CD4-positive, CD25-positive, alpha-beta regulatory T cell (primary cell): ENCODE measurements at regions not wholly inside any gene's neighbourhood (a gene's known extent, or its start where the extent isn't known, plus 50 kb on each side); places are given as distances from the start of the nearest gene placed in this dataset.
"Not testable (repeated sequence)": the region's sequence is repeated elsewhere in the genome, so short reads cannot be mapped to it uniquely, and the experiment has no call there.

Experiments
- ATAC-seq, 2 donors: fragments of 150-1000 bp; cut with Tn5 transposase; one replicate each; pipeline ENCODE4 v1.10.0; 2021; ENCODE audit warnings: low read depth in 2 of 2, moderate number of reproducible peaks in 2 of 2, moderate library complexity in 1 of 2
- DNase-seq, 3 donors: peaks; one replicate each; pipeline versions ENCODE4 v3.0.0 to v3.0.0-alpha.2; 2012 to 2022; ENCODE audit warnings: mixed read lengths in 1 of 3
- H3K27ac ChIP-seq: one replicate; pipeline ENCODE4 v1.7.0; 2013; ENCODE audit warnings: mild to moderate bottlenecking, low read length; ENCODE audit not compliant: insufficient read depth, poor library complexity, severe bottlenecking
- H3K27me3 ChIP-seq: one replicate; pipeline ENCODE4 v1.7.0; 2013; ENCODE audit warnings: low read length; ENCODE audit not compliant: control insufficient read depth, insufficient read depth
- H3K36me3 ChIP-seq: one replicate; pipeline ENCODE4 v1.7.0; 2013; ENCODE audit warnings: mild to moderate bottlenecking, low read length, moderate library complexity; ENCODE audit not compliant: control insufficient read depth, insufficient read depth
- H3K4me1 ChIP-seq: 2 replicates; pipeline ENCODE4 v1.7.0; 2013; ENCODE audit warnings: mild to moderate bottlenecking, low read length; ENCODE audit not compliant: insufficient read depth, control insufficient read depth, poor library complexity, severe bottlenecking
- H3K4me3 ChIP-seq: one replicate; pipeline ENCODE4 v1.7.0; 2013; ENCODE audit warnings: low read depth, mild to moderate bottlenecking, low read length, moderate library complexity
- H3K9me3 ChIP-seq, 2 experiments: 1 replicate in 1 of 2; 2 replicates in 1 of 2; pipeline ENCODE4 v1.7.0; 2013; ENCODE audit warnings: low read length in 2 of 2, mild to moderate bottlenecking in 1 of 2, moderate library complexity in 1 of 2; ENCODE audit not compliant: control insufficient read depth in 2 of 2
- H3K27ac Mint-ChIP-seq, 3 donors: one replicate each; pipeline ENCODE4 v1.8.0; 2020 to 2022; ENCODE audit warnings: mild to moderate bottlenecking in 3 of 3, mixed read lengths in 3 of 3, moderate library complexity in 2 of 3
- H3K27me3 Mint-ChIP-seq: one replicate; pipeline ENCODE4 v1.8.0; 2022; ENCODE audit warnings: mild to moderate bottlenecking, mixed read lengths
- H3K36me3 Mint-ChIP-seq: one replicate; pipeline ENCODE4 v1.8.0; 2020; ENCODE audit warnings: mixed read lengths
- H3K4me1 Mint-ChIP-seq, 4 donors: one replicate each; pipeline ENCODE4 v1.8.0; 2020 to 2022; ENCODE audit warnings: mixed read lengths in 4 of 4, mild to moderate bottlenecking in 1 of 4
- H3K4me3 Mint-ChIP-seq, 4 donors: one replicate each; pipeline ENCODE4 v1.8.0; 2020 to 2022; ENCODE audit warnings: mild to moderate bottlenecking in 4 of 4, mixed read lengths in 4 of 4, moderate library complexity in 3 of 4
- H3K9me3 Mint-ChIP-seq, 7 donors: one replicate each; pipeline ENCODE4 v1.8.0; 2020 to 2022; ENCODE audit warnings: mixed read lengths in 7 of 7, mild to moderate bottlenecking in 3 of 7, moderate library complexity in 2 of 7

- H3K27me3 Mint-ChIP-seq, H3K9me3 ChIP-seq, H3K27ac ChIP-seq, ATAC-seq, H3K27ac Mint-ChIP-seq, H3K4me3 ChIP-seq, H3K36me3 Mint-ChIP-seq, H3K9me3 Mint-ChIP-seq, H3K4me3 Mint-ChIP-seq, H3K27me3 ChIP-seq, H3K4me1 ChIP-seq, H3K4me1 Mint-ChIP-seq, H3K36me3 ChIP-seq, DNase-seq: not testable (repeated sequence)
Measured at GRCh38 chr1:83410746-83411413, 588.1 kb downstream of the TTLL7 start.

- H3K4me1 Mint-ChIP-seq = peaks cover 0 to 14% (median 6%) of the 10 kb centered on the region in 4 donors
- not testable (repeated sequence) for ATAC-seq, H3K4me1 ChIP-seq
Measured at GRCh38 chr1:83406693-83407371, 592.1 kb downstream of the TTLL7 start.

GRCh38 chr1:83405789-83406188 lies 593.1 kb downstream of the TTLL7 start:
- H3K36me3 ChIP-seq, H3K27me3 Mint-ChIP-seq, H3K4me3 Mint-ChIP-seq, H3K9me3 ChIP-seq, H3K9me3 Mint-ChIP-seq, H3K27ac ChIP-seq, H3K4me3 ChIP-seq, ATAC-seq, H3K4me1 ChIP-seq, H3K27me3 ChIP-seq, H3K36me3 Mint-ChIP-seq: not testable (repeated sequence)
- peak in 1 of 3 donors; percentile 11 for DNase-seq
- peak overlapping the region in 1 of 3 donors; percentile 17 for H3K27ac Mint-ChIP-seq
- H3K4me1 Mint-ChIP-seq = peaks cover 0 to 14% (median 6%) of the 10 kb centered on the region in 4 donors

More at GRCh38 chr1:83406693-83407371, 592.1 kb downstream of the TTLL7 start:
- not testable (repeated sequence) for H3K9me3 Mint-ChIP-seq, H3K27ac Mint-ChIP-seq, H3K9me3 ChIP-seq, H3K4me3 Mint-ChIP-seq, H3K36me3 Mint-ChIP-seq, H3K27me3 Mint-ChIP-seq, H3K27me3 ChIP-seq, H3K4me3 ChIP-seq, H3K27ac ChIP-seq, DNase-seq, H3K36me3 ChIP-seq

GRCh38 chr1:83403500-83403899 lies 595.4 kb downstream of the TTLL7 start:
- ATAC-seq, H3K4me3 Mint-ChIP-seq, H3K27me3 Mint-ChIP-seq, H3K27me3 ChIP-seq, H3K9me3 Mint-ChIP-seq, DNase-seq, H3K27ac Mint-ChIP-seq, H3K9me3 ChIP-seq, H3K4me1 ChIP-seq, H3K36me3 Mint-ChIP-seq, H3K27ac ChIP-seq, H3K4me3 ChIP-seq, H3K36me3 ChIP-seq: not testable (repeated sequence)
- H3K4me1 Mint-ChIP-seq = peaks cover 0 to 14% (median 6%) of the 10 kb centered on the region in 4 donors

GRCh38 chr1:83401146-83401545 lies 597.8 kb downstream of the TTLL7 start:
- not testable (repeated sequence) for H3K36me3 Mint-ChIP-seq, DNase-seq, H3K4me3 ChIP-seq, H3K9me3 ChIP-seq, H3K9me3 Mint-ChIP-seq, H3K36me3 ChIP-seq, H3K27ac ChIP-seq, H3K4me3 Mint-ChIP-seq, ATAC-seq, H3K27me3 Mint-ChIP-seq, H3K27ac Mint-ChIP-seq, H3K4me1 ChIP-seq, H3K27me3 ChIP-seq
- H3K4me1 Mint-ChIP-seq = peaks cover 0 to 10% (median 6%) of the 10 kb centered on the region in 4 donors

GRCh38 chr1:83400173-83400572 lies 598.8 kb downstream of the TTLL7 start:
- not testable (repeated sequence) for H3K9me3 Mint-ChIP-seq

GRCh38 chr1:83398125-83398524 lies 600.8 kb downstream of the TTLL7 start:
- H3K27me3 ChIP-seq, H3K27ac Mint-ChIP-seq, H3K4me1 ChIP-seq, H3K36me3 Mint-ChIP-seq, H3K4me1 Mint-ChIP-seq, H3K4me3 ChIP-seq, DNase-seq, H3K27ac ChIP-seq, ATAC-seq, H3K27me3 Mint-ChIP-seq, H3K9me3 Mint-ChIP-seq, H3K36me3 ChIP-seq, H3K4me3 Mint-ChIP-seq, H3K9me3 ChIP-seq: not testable (repeated sequence)

More at GRCh38 chr1:83400173-83400572, 598.8 kb downstream of the TTLL7 start:
- not testable (repeated sequence) for H3K27me3 Mint-ChIP-seq, H3K4me3 Mint-ChIP-seq, H3K4me3 ChIP-seq, H3K4me1 ChIP-seq, H3K36me3 Mint-ChIP-seq, H3K4me1 Mint-ChIP-seq, DNase-seq, H3K9me3 ChIP-seq, ATAC-seq, H3K27me3 ChIP-seq, H3K27ac ChIP-seq, H3K36me3 ChIP-seq, H3K27ac Mint-ChIP-seq

- H3K4me3 Mint-ChIP-seq, DNase-seq, H3K4me3 ChIP-seq, H3K4me1 Mint-ChIP-seq, ATAC-seq, H3K27ac ChIP-seq, H3K4me1 ChIP-seq, H3K36me3 ChIP-seq, H3K36me3 Mint-ChIP-seq, H3K27ac Mint-ChIP-seq, H3K27me3 ChIP-seq, H3K9me3 Mint-ChIP-seq, H3K27me3 Mint-ChIP-seq, H3K9me3 ChIP-seq: not testable (repeated sequence)
Measured at GRCh38 chr1:83395130-83395529, 603.8 kb downstream of the TTLL7 start.
